ENCODE measurements at regions not wholly inside any gene's neighbourhood (a gene's known extent, or its start where the extent isn't known, plus 50 kb on each side); places are given as distances from the start of the nearest gene placed in this dataset.

DNA sequence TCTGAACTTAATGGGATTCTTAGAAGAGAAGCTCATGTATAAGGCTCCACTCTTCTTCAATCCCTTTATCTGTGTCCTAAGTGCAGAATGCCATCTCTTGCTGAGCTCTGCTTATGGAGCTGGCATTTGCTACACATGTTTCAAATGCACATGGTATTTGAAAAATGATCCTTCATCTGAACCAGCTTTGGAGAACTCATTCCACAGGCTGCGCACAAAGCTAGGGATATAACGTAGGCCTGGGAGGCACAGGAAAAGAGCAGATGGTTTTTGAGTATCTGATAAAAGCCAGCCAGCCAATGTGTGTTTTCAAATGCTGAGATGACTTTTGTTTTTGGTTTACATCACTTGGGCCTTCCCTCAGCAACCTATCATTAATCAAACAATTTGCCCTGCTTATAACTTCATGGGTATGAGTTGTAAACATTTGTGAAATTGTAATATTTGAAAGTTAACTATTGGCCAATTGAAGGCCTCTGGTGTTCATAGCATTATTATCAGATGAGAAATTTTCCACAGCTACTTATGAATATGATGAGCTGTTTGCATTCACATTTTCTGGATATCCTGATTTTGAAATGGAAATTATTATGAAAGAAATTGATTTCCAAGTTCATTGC, 729.0 kb downstream of the FGF9 start (continued):
- no peak for TF ChIP-seq ZNF335 (tag by site-specific recombination; conservative IDR thresholded peaks at IDR 0.05)

GRCh38 chr13:22402682-22403081, 731.8 kb downstream of the FGF9 start:
- CTCF ChIA-PET, result no interaction called here
- Histone ChIP-seq H3K36me3 (ENCODE audit: control insufficient read depth in 2 of 2, insufficient read depth in 1 of 2, low read length in 2 of 2) (no peaks in the 10 kb centered on the region), H3K27ac (ENCODE audit: extremely low read depth, low read depth, low read length) (no peak overlapping the region), H3K4me3 (ENCODE audit: low read depth, low read length) (no peak overlapping the region), H3K9me3 (ENCODE audit: control insufficient read depth, insufficient read depth, low read depth, low read length) (no peaks in the 10 kb centered on the region), H3K4me1 (ENCODE audit: control insufficient read depth, insufficient read depth, low read length) (no peaks in the 10 kb centered on the region)
- POLR2A ChIA-PET, result no interaction called here
- TF ChIP-seq ZSCAN16 (tag by site-specific recombination; IDR thresholded peaks at IDR 0.05), result no peak
- no peak for TF ChIP-seq ZFHX2 (tag by site-specific recombination; conservative IDR thresholded peaks at IDR 0.05)
- no peak for TF ChIP-seq GLI2 (tag by site-specific recombination; IDR thresholded peaks at IDR 0.05; ENCODE audit: borderline replicate concordance, low read depth)
- TF ChIP-seq, protein P1, sequence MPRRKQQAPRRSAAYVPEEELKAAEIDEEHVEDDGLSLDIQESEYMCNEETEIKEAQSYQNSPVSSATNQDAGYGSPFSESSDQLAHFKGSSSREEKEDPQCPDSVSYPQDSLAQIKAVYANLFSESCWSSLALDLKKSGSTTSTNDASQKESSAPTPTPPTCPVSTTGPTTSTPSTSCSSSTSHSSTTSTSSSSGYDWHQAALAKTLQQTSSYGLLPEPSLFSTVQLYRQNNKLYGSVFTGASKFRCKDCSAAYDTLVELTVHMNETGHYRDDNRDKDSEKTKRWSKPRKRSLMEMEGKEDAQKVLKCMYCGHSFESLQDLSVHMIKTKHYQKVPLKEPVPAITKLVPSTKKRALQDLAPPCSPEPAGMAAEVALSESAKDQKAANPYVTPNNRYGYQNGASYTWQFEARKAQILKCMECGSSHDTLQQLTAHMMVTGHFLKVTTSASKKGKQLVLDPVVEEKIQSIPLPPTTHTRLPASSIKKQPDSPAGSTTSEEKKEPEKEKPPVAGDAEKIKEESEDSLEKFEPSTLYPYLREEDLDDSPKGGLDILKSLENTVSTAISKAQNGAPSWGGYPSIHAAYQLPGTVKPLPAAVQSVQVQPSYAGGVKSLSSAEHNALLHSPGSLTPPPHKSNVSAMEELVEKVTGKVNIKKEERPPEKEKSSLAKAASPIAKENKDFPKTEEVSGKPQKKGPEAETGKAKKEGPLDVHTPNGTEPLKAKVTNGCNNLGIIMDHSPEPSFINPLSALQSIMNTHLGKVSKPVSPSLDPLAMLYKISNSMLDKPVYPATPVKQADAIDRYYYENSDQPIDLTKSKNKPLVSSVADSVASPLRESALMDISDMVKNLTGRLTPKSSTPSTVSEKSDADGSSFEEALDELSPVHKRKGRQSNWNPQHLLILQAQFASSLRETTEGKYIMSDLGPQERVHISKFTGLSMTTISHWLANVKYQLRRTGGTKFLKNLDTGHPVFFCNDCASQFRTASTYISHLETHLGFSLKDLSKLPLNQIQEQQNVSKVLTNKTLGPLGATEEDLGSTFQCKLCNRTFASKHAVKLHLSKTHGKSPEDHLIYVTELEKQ (tag by site-specific recombination; IDR thresholded peaks at IDR 0.05; ENCODE audit: borderline replicate concordance), result no peak
- TF ChIP-seq ZNF37A (tag by site-specific recombination; IDR thresholded peaks at IDR 0.05), result no peak
- TF ChIP-seq ZNF274 (IDR thresholded peaks at IDR 0.05; ENCODE audit: low read length), result no peak
- TF ChIP-seq ZNF274 (tag by site-specific recombination; IDR thresholded peaks at IDR 0.05; ENCODE audit: borderline replicate concordance), result no peak
- no peak for TF ChIP-seq ZEB2 (tag by site-specific recombination; IDR thresholded peaks at IDR 0.05)
- TF ChIP-seq, protein P2, sequence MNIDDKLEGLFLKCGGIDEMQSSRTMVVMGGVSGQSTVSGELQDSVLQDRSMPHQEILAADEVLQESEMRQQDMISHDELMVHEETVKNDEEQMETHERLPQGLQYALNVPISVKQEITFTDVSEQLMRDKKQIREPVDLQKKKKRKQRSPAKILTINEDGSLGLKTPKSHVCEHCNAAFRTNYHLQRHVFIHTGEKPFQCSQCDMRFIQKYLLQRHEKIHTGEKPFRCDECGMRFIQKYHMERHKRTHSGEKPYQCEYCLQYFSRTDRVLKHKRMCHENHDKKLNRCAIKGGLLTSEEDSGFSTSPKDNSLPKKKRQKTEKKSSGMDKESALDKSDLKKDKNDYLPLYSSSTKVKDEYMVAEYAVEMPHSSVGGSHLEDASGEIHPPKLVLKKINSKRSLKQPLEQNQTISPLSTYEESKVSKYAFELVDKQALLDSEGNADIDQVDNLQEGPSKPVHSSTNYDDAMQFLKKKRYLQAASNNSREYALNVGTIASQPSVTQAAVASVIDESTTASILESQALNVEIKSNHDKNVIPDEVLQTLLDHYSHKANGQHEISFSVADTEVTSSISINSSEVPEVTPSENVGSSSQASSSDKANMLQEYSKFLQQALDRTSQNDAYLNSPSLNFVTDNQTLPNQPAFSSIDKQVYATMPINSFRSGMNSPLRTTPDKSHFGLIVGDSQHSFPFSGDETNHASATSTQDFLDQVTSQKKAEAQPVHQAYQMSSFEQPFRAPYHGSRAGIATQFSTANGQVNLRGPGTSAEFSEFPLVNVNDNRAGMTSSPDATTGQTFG (tag by site-specific recombination; IDR thresholded peaks at IDR 0.05; ENCODE audit: borderline replicate concordance), result no peak
- TF ChIP-seq ZNF155 (tag by site-specific recombination; IDR thresholded peaks at IDR 0.05), result no peak
- TF ChIP-seq ZNF157 (tag by site-specific recombination; IDR thresholded peaks at IDR 0.05), result no peak
- no peak for TF ChIP-seq ZSCAN23 (tag by site-specific recombination; IDR thresholded peaks at IDR 0.05)

GRCh38 chr13:22403144-22403543, 732.3 kb downstream of the FGF9 start:
- TF ChIP-seq ZSCAN30 (tag by site-specific recombination; IDR thresholded peaks at IDR 0.05) (no peak), ZNF707 (tag by site-specific recombination; IDR thresholded peaks at IDR 0.05) (no peak), ZNF292 (tag by site-specific recombination; IDR thresholded peaks at IDR 0.05; ENCODE audit: borderline replicate concordance, low read depth) (no peak), ZNF394 (tag by site-specific recombination; IDR thresholded peaks at IDR 0.05; ENCODE audit: borderline replicate concordance) (no peak), SP2 (tag by site-specific recombination; IDR thresholded peaks at IDR 0.05) (no peak), ZSCAN23 (tag by site-specific recombination; IDR thresholded peaks at IDR 0.05) (no peak), ZNF548 (tag by site-specific recombination; IDR thresholded peaks at IDR 0.05) (no peak)
- TF ChIP-seq, protein P3, sequence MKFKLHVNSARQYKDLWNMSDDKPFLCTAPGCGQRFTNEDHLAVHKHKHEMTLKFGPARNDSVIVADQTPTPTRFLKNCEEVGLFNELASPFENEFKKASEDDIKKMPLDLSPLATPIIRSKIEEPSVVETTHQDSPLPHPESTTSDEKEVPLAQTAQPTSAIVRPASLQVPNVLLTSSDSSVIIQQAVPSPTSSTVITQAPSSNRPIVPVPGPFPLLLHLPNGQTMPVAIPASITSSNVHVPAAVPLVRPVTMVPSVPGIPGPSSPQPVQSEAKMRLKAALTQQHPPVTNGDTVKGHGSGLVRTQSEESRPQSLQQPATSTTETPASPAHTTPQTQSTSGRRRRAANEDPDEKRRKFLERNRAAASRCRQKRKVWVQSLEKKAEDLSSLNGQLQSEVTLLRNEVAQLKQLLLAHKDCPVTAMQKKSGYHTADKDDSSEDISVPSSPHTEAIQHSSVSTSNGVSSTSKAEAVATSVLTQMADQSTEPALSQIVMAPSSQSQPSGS (tag by site-specific recombination; IDR thresholded peaks at IDR 0.05; ENCODE audit: low read depth), result peak; percentile 60
- Histone ChIP-seq H3K4me1 (ENCODE audit: control insufficient read depth, insufficient read depth, low read length) (no peaks in the 10 kb centered on the region), H3K36me3 (ENCODE audit: control insufficient read depth in 2 of 2, insufficient read depth in 1 of 2, low read length in 2 of 2) (no peaks in the 10 kb centered on the region), H3K4me3 (ENCODE audit: low read depth, low read length) (no peak overlapping the region), H3K27ac (ENCODE audit: extremely low read depth, low read depth, low read length) (no peak overlapping the region), H3K9me3 (ENCODE audit: control insufficient read depth, insufficient read depth, low read depth, low read length) (no peaks in the 10 kb centered on the region)
- ChIA-PET POLR2A (no interaction called here), CTCF (interaction anchor here (0.7 kb wide), 1 partner anchor 124 kb away, joined by 5 read pairs; no protein-coding TSS in a partner anchor)
